ENCODE measurements at regions not wholly inside any gene's neighbourhood (a gene's known extent, or its start where the extent isn't known, plus 50 kb on each side); places are given as distances from the start of the nearest gene placed in this dataset.

DNA sequence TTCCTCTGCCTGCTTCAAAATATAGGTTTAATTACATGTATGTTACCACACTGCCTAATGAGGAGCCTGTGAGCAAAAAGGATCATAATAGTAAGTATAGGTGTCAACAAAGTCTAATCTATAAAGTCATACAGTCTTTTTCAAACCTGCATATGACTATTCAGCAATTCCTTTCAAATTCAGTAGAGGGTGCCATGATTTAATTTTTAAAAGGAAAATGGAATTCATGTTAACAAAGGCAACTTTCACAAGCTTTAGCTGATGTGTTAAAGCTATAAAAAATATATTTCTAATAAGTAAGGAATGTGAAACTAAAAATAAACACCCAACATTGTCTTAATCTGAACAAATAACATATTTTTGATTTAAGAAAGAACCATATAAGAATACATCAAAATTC is 52.1 kb downstream of the MPP7 start:
- no peak for DNase-seq (ENCODE audit: low read depth in 2 of 2)

DNA sequence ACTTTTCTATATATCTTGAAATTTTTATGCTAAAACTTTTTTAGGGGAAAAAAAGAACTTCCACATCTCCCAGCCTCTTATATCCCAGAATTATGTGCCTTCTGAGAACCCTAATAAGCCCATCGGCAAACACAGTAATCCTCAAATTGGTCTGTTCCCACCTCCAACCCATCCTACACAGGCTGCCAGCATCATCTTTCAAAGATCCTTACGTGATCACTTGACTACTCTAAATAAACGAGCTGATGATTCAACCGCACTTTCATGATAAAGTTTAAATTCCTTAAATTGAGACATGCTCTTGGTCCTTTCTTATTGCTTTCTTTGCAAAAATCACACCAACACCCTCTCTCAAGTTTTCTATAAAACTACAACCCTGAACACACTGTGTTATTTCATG is 52.5 kb downstream of the MPP7 start:
- no peak for DNase-seq (ENCODE audit: low read depth in 2 of 2)

DNA sequence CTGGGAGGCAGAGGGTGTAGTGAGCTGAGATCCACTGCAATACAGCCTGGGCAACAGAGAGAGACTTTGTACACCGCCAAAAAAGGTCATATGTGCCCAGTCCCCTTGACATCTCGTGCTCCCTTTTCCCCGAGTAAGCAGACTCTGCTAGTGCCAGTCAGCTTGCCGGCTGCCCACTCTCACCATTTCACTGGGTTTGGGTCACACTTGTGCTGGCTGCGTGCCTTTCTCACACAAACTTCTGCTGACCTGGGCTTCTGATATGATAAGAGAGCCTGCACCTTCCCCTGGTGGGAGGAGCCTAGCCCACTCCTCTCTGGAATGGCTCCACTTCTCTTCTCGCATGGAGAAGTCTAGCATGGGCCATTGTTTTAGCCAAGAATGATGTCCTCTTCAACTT is 53.4 kb downstream of the MPP7 start:
- no peak for DNase-seq (ENCODE audit: low read depth in 2 of 2)

DNA sequence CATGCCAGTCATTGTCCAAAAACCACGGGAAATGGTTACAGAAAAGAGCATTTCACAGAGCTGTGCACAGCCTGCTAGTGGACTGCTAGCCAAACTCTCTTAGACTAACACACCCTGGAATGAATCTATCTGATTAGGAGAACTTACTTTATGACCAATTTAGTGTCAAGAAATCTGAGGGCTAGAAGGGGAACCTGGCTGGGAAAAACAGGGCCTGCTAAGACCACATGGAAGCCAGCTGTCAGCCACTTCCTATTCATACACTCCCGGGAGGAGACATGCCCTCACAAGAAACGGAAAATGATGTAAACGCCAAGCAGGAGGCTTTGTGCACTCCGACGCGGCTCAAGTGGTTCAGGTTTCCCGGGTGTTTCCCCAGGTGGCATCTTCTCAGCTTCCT is 54.8 kb downstream of the MPP7 start:
- peak; percentile 22 to 42 for DNase-seq (ENCODE audit: low read depth in 2 of 2)

DNA sequence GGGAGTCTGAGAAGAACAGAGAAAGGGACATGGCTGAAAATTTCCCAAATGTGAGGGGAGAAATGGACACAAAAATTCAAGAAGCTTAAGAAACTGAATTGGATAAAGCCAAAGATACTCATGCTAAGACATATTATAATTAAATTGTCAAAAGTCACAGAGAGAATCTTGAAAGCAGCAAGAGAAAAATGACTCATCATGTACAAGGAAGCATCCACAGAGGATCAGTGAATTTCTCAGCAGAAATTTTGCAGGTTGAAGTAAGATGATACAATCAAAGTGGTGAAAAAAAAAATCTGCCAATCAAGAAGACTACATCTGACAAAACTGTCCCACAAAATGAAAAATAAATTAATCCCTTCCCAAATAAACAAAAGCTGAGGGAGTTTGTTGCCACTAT is 56.8 kb downstream of the MPP7 start:
- no peak for DNase-seq (ENCODE audit: low read depth in 2 of 2)

DNA sequence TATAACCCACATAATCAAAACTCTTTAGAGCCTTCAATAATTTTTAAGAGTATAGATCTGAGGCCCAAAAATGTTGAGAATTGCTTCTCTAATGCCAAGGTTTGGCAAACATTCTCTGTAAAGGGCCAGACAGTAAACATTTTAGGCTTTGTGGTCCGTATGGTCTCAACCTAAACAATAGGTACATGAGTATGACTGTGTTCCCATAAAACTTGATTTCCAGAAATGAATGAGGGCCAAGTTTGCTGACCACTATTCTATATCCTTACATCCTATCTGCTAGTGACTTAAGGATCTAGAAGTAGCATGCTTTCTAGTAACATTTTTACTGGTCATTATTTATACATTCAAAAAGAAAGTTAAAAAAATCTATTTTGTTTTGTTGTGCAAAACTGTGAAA is 58.9 kb downstream of the MPP7 start:
- no peak for DNase-seq (ENCODE audit: low read depth in 2 of 2)

DNA sequence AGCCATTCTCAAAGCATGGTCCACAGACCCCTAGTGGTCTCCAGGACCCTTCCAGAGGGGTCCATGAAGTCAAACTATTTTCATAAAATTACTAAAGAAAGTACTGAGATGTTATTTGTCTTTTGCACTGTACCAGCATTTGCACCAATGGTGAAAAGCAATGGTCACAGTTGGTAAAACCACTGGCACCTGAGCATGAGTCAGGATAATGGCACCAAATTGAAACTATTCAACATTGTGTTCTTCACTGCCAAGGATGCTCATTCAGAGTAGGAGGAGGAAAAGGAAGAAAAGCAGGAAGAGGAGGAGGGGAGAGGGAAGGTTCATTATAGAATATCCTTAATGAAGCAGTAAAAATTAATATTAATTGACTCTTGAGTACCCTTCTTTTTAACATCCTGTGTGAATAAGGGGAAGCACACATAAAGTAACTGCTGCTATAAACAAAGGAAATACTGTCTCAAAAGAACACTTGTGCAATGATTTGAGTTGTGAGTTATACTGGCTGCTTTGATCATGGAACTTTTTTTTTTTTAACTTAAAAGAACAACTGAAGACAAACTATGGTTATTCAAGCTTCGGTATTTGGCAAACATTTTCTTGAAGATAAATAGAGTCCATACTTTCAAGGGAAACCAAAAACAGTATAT is 60.2 kb downstream of the MPP7 start:
- DNase-seq (ENCODE audit: low read depth in 2 of 2), result no peak

DNA sequence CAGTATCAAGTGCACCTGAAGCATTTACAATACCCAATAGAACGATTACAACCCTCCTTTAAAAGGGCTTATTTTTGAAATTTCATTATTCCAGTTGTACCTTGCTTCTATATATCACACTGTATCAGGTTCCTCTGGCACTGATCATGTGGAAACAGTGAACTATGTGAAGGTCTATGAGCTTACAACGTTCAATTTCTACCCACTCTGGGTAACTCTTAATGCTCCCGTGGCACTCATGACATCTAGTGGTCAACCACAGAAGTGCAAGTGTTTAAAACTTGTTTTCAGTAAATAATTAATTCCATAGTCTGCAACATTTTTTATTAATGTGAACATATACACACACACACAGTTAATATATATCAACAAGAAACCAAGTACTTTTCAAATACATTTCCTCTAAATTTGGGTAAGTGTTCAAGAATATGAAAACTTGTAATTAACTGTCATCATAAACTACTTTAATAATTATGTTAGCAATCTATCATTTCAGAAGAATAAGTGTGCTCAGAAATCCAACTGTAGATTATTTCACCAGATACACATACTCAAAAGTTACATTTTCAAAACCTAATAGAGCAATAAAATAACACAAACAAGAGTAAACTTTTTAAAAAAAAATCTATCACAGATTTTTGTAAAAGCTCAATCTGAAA is 61.0 kb downstream of the MPP7 start:
- peak in 1 of 2 experiments; percentile 54 for DNase-seq (ENCODE audit: low read depth in 2 of 2)

DNA sequence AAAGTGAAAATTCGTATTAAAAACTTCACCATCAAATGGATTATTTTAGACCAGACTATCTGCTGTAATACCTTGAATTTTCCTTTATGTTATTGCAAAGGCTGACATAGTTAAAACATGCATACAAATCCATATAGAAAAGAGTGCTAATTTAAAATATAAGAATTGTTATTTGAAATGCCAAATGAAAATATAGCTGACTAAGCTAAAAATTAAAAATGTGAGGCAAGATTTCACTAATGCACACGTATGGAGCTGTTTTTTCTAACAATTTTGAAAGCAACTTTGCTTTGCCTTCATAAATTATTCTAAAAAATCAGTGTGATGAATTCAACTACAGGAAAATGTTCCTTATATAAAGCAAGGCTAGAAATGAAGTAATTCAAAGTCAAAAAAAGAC is 62.5 kb downstream of the MPP7 start:
- DNase-seq (ENCODE audit: low read depth in 2 of 2), result no peak

DNA sequence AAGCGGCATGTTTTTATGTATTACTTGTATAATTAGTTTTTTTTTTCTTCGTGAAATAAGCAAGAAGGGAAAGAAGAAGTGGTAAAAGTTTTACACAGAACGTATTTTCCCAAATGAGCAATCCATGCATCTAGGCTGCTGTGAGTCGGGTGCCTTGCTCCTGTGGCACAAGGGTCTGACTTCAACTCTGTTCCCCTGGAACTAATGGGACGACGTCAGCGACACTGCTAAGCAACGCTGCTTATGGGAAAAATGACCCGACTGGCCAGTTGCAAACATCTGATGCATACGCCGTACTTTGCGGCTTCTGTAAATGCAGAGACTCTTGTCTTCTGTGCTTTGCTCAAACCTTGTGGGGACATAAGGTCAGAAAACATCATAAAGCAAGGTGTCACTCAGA is 66.3 kb downstream of the MPP7 start:
- DNase-seq (ENCODE audit: low read depth in 2 of 2), result no peak

DNA sequence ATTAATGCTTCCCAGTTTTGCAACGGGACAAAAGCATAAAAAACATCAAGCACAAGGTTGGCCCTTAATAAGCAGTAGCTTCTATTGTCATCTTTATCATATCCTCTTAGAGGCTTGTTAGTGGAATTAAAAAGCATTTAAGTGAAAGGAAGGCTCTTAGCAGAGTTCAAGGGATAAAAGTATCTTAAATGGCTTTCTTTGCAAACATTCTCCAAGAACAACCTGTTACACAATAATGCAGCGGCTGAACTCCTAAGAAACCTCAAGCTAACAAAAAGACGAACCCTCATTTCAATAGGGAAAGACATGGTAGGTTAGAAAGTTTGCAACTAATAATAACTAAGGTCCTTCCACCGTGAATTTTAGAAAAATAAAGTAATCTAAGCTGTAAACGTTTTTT is 82.1 kb downstream of the MPP7 start:
- DNase-seq (ENCODE audit: low read depth in 2 of 2), result no peak

DNA sequence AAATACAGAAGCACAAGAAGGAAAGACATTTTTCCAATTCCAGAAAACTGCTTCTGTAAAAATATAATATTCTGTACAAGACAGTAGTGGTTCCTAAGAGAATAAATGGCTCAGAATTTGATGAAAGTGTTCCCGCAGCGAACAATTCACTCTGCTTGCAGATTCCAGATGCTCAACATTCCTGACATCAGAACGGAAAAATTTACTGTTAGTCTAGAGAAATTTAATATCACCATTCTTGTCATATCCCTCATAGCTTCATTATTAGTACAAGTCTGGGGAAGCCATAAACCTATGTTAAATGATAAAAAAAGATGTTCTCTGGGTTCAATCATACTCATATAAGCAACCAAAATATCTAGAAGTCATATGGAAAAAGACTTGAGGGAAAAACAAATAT is 83.6 kb downstream of the MPP7 start:
- peak; percentile 71 to 73 for DNase-seq (ENCODE audit: low read depth in 2 of 2)

DNA sequence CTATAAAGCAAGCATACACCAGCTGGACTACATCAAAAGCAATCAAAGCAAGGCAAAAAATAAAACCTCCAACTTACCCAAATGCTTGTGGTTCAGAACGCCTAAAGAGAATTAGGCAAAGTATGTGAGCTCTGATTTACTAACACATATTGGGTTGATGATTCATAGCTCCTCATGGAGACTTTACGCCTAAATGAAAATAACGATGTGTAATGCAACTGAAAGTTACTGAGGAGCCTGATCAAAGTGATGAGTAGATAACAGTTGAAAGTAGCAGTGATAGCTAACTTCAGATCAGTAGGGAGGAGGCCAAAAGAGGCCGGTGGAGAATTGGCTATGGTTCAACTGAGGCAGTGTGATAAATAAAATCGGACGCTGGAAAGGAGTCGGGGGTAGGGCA is 85.0 kb downstream of the MPP7 start:
- DNase-seq (ENCODE audit: low read depth in 2 of 2), result peak; percentile 88 to 90

DNA sequence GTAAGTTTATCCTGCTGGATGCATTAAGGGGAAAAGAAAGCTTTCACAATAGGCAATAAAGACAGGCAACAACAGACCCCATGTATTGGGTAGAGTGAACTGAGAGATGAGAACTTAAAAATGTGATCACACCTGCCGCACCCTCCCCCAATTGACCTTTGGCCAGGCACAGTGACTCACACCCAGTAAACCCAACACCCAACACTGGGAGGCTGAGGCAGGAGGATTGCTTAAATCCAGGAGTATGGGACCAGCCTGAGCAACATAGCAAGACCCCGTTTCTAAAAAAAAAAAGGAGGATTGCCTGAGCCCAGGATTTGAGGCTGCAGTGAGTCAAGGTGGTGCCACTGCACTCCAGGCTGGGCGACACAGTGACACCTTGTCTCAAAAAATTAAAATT is 86.9 kb downstream of the MPP7 start:
- DNase-seq (ENCODE audit: low read depth in 2 of 2), result no peak

DNA sequence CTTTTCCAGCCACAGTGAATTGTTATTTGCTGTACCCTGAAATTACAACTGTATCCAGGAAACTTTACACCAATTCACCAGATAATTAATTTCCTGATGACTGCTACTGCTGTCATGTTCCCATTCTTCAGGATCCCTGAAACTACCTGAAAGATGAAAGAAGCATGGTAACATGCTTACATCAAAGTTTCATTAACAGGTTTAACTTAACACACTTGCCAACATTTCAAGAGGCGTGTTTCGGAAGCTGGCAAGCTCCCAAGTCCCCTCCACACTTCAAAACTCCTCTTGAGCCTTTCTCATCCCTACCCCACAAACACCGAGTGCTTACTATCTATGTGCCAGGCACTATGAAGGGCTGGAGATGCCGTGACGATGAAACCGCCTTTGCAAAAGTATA is 88.6 kb downstream of the MPP7 start:
- no peak for DNase-seq (ENCODE audit: low read depth in 2 of 2)

DNA sequence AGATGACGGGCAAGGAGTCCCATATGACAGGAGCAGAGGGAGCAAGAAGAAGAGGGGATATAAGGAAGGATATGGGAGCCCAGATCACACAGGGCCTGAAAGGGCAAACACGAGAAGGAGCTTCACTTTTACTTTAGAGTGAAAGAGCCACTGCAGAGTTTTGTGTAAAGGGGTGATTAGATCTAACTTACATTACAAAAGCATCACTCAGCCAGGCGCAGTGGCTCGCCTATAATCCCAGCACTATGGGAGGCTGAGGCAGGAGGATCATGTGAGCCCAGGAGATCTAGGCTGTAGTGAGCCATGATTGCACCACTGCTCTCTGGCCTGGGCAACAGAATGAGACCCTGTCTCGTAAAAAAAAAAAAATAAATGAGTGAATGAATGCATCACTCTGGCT is 91.1 kb downstream of the MPP7 start:
- no peak for DNase-seq (ENCODE audit: low read depth in 2 of 2)

DNA sequence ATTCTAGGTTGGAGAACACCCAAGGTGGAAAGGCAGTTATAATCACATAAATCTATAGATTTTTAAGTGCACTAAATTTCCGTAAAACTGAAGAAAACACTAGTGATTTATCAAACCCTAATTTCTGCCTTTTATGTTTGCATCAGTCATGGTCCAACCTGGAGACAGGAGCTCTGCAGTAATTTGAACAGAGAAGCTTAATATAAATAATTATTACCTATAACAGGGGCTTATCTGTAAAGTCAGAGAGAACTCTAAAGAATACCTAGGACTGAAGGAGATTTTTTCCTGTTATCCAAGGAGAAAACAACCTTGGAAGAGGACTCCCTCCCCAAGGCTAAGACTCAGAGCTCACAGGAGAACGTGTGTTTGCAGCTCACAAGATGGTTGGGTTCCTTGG is 95.1 kb downstream of the MPP7 start:
- no peak for DNase-seq (ENCODE audit: low read depth in 2 of 2)

DNA sequence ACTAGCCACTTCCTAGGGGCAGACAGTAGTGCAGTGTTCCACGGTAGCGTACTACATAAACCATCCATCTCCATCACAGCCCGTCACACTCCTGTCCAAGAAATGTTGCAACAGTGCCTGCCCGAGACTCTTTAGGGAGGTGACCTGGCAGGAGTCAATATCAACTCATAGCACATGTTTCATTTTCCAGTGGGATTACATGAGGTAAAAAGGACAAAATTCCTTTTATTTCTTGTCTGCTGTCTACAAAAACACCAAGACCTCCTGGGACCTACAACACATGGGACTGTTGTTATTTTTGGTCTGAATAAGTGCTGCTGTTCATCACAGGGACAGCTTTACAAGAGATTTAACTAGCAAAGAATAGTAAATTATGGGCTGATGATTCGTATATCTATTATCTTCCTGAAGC is 99.9 kb downstream of the MPP7 start:
- peak in 1 of 2 experiments; percentile 60 for DNase-seq (ENCODE audit: low read depth in 2 of 2)

DNA sequence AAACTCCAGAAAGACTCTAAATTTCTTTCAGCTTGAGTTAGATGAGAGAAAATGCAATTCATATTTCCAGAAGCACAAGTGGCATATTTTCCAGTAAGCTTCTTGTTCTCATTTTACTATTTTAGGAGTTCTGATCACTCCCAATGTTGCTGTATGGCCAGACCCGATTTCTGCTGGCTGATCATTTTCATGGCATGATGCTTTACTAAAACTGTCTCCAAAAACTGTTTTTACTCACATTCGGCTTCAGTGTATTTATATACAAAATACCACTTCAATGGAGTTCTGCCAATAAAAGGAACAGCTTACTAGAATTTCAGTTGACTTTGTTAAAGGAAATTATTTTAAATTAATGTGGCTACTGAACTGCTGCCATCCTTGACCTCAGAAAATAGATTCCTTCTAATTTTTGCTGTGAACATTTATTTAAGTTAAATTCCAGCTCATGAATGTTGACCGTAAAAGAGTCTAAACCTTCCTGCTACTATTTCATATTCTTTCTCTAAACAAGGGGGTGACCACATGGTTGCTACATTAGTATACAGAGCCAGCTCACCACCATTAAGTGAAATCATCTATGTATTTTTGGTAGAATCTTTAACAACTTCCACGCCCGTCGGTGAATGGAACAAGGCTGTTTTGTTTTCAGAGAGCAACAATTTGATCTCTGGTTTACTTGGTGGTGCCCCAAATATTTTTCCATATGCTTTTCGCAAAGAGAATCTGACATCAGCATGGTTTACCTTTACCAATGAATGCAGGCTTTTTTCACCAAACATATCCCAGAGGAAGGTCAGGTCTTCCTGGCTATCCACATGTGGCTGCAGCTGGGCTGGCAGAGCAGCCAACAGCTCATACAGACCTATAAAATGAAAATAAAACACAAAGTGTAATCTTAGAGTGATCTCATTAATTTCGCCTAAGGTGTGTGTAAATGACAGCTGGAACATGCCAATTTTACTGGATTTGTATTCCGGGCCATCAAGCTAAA is 101.2 kb downstream of the MPP7 start:
- DNase-seq (ENCODE audit: low read depth in 2 of 2), result no peak

DNA sequence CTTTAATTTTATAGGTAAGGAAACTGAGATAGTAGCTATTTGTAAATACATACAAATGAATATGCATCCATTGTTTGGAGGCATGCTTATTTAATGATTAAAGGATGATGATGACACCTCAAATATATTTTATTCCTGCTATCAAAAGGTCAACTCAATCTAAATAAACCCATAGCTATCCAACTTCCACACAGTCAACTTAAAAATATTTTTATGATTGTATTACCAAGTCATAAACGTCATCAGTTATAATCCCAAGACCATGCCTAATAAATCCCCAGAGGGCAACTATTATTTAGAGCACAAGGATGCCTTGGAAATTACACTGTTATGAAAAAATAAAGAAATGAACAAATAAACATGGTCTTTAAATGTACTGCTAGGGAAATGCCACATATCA is 102.1 kb downstream of the MPP7 start:
- no peak for DNase-seq (ENCODE audit: low read depth in 2 of 2)

DNA sequence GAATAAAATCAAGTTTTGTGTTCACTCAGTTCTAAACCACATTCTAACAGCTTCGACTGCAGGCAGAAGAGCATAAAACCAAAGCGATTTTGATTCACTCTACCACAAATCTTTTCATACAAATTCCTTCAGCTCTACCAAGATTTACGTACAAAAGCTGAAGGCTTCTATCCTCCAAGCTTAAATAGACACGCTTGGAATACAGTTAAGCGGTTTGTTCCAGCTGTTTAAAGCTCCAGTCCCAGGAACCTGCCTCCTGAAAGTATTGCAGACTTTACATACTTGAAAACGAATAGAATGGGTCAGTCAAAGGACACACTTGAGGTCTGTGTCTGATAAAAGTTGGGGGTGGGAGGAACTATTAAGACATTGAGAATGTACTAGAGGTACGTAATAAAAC is 102.9 kb downstream of the MPP7 start:
- DNase-seq (ENCODE audit: low read depth in 2 of 2), result no peak

DNA sequence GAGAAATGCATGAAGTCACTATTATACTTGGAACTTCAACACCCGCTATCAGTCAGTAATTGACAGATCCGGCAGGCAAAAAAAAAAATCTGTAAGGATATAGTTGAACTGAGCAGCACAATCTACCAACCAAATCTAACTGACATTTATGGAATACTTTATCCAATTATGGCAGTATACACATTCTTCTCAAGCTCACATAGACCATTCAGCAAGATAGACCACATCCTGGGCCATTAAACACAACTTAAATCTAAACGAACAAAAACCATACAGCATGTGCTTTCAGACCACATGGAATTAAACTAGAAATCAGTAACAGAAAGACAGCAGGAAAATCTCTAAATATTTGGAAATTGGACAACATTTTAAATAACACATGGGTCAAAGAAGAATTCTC is 112.7 kb downstream of the MPP7 start:
- no peak for DNase-seq (ENCODE audit: low read depth in 2 of 2)

DNA sequence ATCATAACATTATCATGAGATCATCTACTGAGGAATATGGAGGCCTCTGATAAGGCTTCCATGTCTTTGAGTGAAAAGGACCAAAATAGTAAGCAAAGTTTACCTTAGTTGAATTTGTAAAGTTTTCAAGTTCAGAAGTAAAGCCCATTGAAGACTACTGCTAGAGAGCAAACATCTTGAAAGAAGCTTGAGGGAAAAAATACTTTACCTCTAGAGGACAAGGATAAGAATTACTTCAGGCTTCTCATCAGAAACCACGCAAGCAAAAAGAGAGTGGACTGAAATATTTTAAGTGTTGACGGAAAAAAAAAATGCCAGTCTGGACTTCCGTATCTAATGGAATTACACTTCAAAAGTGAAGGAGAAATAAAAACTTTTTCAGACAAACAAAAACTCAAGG is 114.3 kb downstream of the MPP7 start:
- DNase-seq (ENCODE audit: low read depth in 2 of 2), result no peak

Measured in fibroblast of skin of left quadriceps (primary cell).